Fibroblast of mammary gland (primary cell): ENCODE measurements at regions not wholly inside any gene's neighbourhood (a gene's known extent, or its start where the extent isn't known, plus 50 kb on each side); places are given as distances from the start of the nearest gene placed in this dataset.
"Not testable (repeated sequence)": the region's sequence is repeated elsewhere in the genome, so short reads cannot be mapped to it uniquely, and the experiment has no call there.

Experiments used
- DNase-seq: peaks from one replicate; pipeline ENCODE4 v3.0.0-alpha.2; 2010; ENCODE audit warnings: low read depth
- H3K4me3 ChIP-seq: 2 replicates; pipeline ENCODE4 v1.5.1; 2011; ENCODE audit warnings: low read depth, mild to moderate bottlenecking, low read length, moderate library complexity; ENCODE audit not compliant: control insufficient read depth

GRCh38 chr9:42550789-42551357, 367.4 kb downstream of the SPATA31A6 start:
- not testable (repeated sequence) for DNase-seq, H3K4me3 ChIP-seq

GRCh38 chr9:42568530-42568929, 385.1 kb downstream of the SPATA31A6 start:
- H3K4me3 ChIP-seq = not testable (repeated sequence)

GRCh38 chr9:42568942-42569556, 385.6 kb downstream of the SPATA31A6 start:
- H3K4me3 ChIP-seq, DNase-seq: not testable (repeated sequence)

More at GRCh38 chr9:42568530-42568929, 385.1 kb downstream of the SPATA31A6 start:
- not testable (repeated sequence) for DNase-seq

DNA sequence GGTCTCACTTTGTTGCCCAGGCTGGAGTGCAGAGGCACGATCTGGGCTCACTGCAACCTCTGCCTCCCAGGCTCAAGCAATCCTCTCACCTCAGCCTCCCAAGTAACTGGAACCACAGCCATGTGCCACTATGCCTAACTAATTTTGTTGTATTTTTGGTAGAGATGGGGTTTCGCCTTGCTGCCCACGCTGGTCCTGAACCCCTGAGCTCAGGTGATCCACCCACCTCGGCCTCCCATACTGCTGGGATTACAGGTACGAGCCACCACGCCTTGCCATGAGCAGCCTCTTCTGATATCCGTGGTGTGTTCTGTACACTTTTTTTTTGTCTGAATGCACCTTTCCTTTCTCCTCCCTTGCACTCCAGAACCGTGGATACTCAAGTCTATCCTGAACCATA, 394.4 kb downstream of the SPATA31A6 start:
- DNase-seq, H3K4me3 ChIP-seq: not testable (repeated sequence)
